ENCODE measurements at regions not wholly inside any gene's neighbourhood (a gene's known extent, or its start where the extent isn't known, plus 50 kb on each side); places are given as distances from the start of the nearest gene placed in this dataset.
"Not testable (repeated sequence)": the region's sequence is repeated elsewhere in the genome, so short reads cannot be mapped to it uniquely, and the experiment has no call there.

DNA sequence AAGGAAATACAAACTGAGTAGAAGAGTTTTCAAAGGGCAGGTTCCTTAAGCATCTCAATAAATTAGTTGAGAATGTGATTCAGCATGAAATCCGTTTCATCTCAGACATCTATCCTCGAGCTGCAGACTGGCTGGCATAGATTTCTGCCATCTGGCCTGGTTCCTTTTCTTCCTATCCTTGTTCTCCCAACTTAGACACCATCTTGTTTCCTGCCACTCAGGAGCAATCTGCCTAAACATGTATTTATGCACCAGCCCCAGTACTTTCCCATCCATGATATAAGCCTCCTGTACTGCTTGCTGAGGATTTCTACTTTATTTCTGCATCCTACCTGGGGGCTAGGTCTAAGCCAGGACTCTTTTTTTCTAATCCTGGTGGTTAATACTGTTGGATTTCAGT lies 359.1 kb upstream of the C11orf87 start:
- DNase-seq: no peak
- Histone ChIP-seq H4K8ac (ENCODE audit: low read depth, low read length) (no peak overlapping the region), H3K18ac (ENCODE audit: low read length) (no peak overlapping the region), H3K9ac (ENCODE audit: low read length) (no peak overlapping the region), H3K4me3 (ENCODE audit: low read depth, low read length) (no peak overlapping the region), H3K4me1 (ENCODE audit: control insufficient read depth in 1 of 2, insufficient read depth in 2 of 2, low read length in 2 of 2) (no peaks in the 10 kb centered on the region), H3K79me1 (ENCODE audit: low read length) (no peaks in the 10 kb centered on the region), H3K79me2 (ENCODE audit: control insufficient read depth, insufficient read depth, low read length, poor library complexity) (no peaks in the 10 kb centered on the region), H2BK5ac (ENCODE audit: low read depth, low read length, poor library complexity) (no peak overlapping the region), H3K27ac (ENCODE audit: low read depth, low read length) (no peak overlapping the region), H2AK5ac (ENCODE audit: low read length) (no peak overlapping the region), H3K14ac (ENCODE audit: low read length) (no peak overlapping the region), H3K9me3 (ENCODE audit: insufficient read depth, low read depth, low read length) (peaks cover 2% of the 10 kb centered on the region), H2BK120ac (ENCODE audit: insufficient read depth, low read length, poor library complexity) (no peak overlapping the region), H2BK12ac (ENCODE audit: low read length) (no peak overlapping the region), H3K36me3 (ENCODE audit: control insufficient read depth in 1 of 2, insufficient read depth in 2 of 2, low read length in 2 of 2) (no peaks in the 10 kb centered on the region), H3K4ac (ENCODE audit: low read depth, low read length) (no peak overlapping the region), H4K12ac (ENCODE audit: low read depth, low read length) (no peak overlapping the region), H4K91ac (ENCODE audit: low read depth, low read length) (no peak overlapping the region), H3K23ac (ENCODE audit: low read length) (no peak overlapping the region), H3K27me3 (ENCODE audit: insufficient read depth, low read length) (no peaks in the 10 kb centered on the region), H3K4me2 (ENCODE audit: low read length) (no peak overlapping the region), H2AFZ (ENCODE audit: insufficient read depth, low read length, poor library complexity) (no peak overlapping the region)
- no CpG with 5 or more reads among the region's 2 CpGs for WGBS (ENCODE audit: extremely low coverage, insufficient coverage, insufficient read length)

DNA sequence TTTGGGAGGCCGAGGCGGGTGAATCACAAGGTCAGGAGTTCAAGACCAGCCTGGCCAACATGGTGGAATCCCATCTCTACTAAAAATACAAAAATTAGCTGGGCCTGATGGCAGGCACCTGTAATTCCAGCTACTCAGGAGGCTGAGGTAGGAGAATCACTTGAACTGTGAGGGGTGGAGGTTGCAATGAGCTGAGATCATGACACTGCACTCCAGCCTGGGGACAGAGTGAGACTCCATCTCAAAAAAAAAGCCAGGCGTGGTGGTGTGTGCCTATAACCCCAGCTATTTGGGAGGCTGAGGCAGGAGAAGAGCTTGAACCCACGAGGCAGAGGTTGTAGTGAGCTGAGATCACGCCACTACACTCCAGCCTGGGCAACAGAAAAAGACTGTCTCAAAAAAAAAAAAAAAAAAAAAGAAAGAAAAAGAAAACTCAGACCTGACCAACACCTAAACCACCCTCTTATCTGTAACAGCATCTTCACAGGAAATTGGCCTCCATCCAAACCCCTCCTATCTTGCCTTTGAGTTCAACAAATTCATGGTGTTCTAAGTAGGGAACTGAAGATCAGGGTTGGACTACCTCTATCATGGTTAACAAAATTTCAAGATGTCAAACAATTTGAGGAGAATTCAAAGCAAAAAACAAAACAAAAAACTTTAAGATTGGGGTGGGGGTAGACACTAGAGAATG lies 357.2 kb upstream of the C11orf87 start:
- not testable (repeated sequence) for H3K9ac ChIP-seq (ENCODE audit: low read length); H2BK120ac ChIP-seq (ENCODE audit: insufficient read depth, low read length, poor library complexity); H3K4ac ChIP-seq (ENCODE audit: low read depth, low read length); H3K4me2 ChIP-seq (ENCODE audit: low read length); H3K79me1 ChIP-seq (ENCODE audit: low read length); DNase-seq; H2BK12ac ChIP-seq (ENCODE audit: low read length); H4K8ac ChIP-seq (ENCODE audit: low read depth, low read length); H2BK5ac ChIP-seq (ENCODE audit: low read depth, low read length, poor library complexity); H3K18ac ChIP-seq (ENCODE audit: low read length); H3K9me3 ChIP-seq (ENCODE audit: insufficient read depth, low read depth, low read length); H4K91ac ChIP-seq (ENCODE audit: low read depth, low read length); H3K36me3 ChIP-seq (ENCODE audit: control insufficient read depth in 1 of 2, insufficient read depth in 2 of 2, low read length in 2 of 2); H3K27ac ChIP-seq (ENCODE audit: low read depth, low read length); H2AK5ac ChIP-seq (ENCODE audit: low read length); H3K14ac ChIP-seq (ENCODE audit: low read length); H4K12ac ChIP-seq (ENCODE audit: low read depth, low read length); H2AFZ ChIP-seq (ENCODE audit: insufficient read depth, low read length, poor library complexity); H3K4me3 ChIP-seq (ENCODE audit: low read depth, low read length); H3K79me2 ChIP-seq (ENCODE audit: control insufficient read depth, insufficient read depth, low read length, poor library complexity); H3K4me1 ChIP-seq (ENCODE audit: control insufficient read depth in 1 of 2, insufficient read depth in 2 of 2, low read length in 2 of 2); H3K23ac ChIP-seq (ENCODE audit: low read length); H3K27me3 ChIP-seq (ENCODE audit: insufficient read depth, low read length)
- no CpG with 5 or more reads among the region's 5 CpGs for WGBS (ENCODE audit: extremely low coverage, insufficient coverage, insufficient read length)

DNA sequence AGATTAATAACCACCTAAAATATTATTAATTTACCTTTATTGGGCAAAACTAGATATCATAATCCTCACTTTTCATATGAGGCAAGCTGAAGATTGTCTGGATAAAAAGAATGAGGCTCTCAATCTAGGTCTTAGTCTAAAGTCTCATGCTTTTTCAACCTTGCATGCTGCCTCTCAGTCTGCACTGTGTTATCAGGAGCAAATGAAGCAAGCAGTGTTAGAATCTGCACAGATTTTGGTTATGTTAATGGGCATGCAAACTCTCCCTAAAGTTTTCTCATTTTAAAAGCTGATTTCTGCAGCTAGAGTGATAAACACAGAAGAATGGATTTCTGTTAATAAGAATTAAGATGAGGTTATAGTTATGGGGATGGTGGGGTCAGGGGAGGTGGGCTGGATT lies 350.7 kb upstream of the C11orf87 start:
- no peak overlapping the region for H2AFZ ChIP-seq (ENCODE audit: insufficient read depth, low read length, poor library complexity)
- no peak for DNase-seq
- no peak overlapping the region for H2AK5ac ChIP-seq (ENCODE audit: low read length)
- H3K4me1 ChIP-seq (ENCODE audit: control insufficient read depth in 1 of 2, insufficient read depth in 2 of 2, low read length in 2 of 2): no peaks in the 10 kb centered on the region
- no peak overlapping the region for H4K12ac ChIP-seq (ENCODE audit: low read depth, low read length)
- no peak overlapping the region for H3K14ac ChIP-seq (ENCODE audit: low read length)
- no peak overlapping the region for H4K91ac ChIP-seq (ENCODE audit: low read depth, low read length)
- H3K27ac ChIP-seq (ENCODE audit: low read depth, low read length): no peak overlapping the region
- H3K79me2 ChIP-seq (ENCODE audit: control insufficient read depth, insufficient read depth, low read length, poor library complexity): no peaks in the 10 kb centered on the region
- H2BK5ac ChIP-seq (ENCODE audit: low read depth, low read length, poor library complexity): no peak overlapping the region
- peaks cover 3% of the 10 kb centered on the region for H3K9me3 ChIP-seq (ENCODE audit: insufficient read depth, low read depth, low read length)
- H3K18ac ChIP-seq (ENCODE audit: low read length): no peak overlapping the region
- no peak overlapping the region for H3K4ac ChIP-seq (ENCODE audit: low read depth, low read length)
- no peaks in the 10 kb centered on the region for H3K79me1 ChIP-seq (ENCODE audit: low read length)
- no peak overlapping the region for H3K4me3 ChIP-seq (ENCODE audit: low read depth, low read length)
- no peak overlapping the region for H2BK12ac ChIP-seq (ENCODE audit: low read length)
- H3K36me3 ChIP-seq (ENCODE audit: control insufficient read depth in 1 of 2, insufficient read depth in 2 of 2, low read length in 2 of 2): no peaks in the 10 kb centered on the region
- no peak overlapping the region for H3K23ac ChIP-seq (ENCODE audit: low read length)
- no peaks in the 10 kb centered on the region for H3K27me3 ChIP-seq (ENCODE audit: insufficient read depth, low read length)
- H3K4me2 ChIP-seq (ENCODE audit: low read length): no peak overlapping the region
- H2BK120ac ChIP-seq (ENCODE audit: insufficient read depth, low read length, poor library complexity): no peak overlapping the region
- H3K9ac ChIP-seq (ENCODE audit: low read length): no peak overlapping the region
- H4K8ac ChIP-seq (ENCODE audit: low read depth, low read length): no peak overlapping the region

DNA sequence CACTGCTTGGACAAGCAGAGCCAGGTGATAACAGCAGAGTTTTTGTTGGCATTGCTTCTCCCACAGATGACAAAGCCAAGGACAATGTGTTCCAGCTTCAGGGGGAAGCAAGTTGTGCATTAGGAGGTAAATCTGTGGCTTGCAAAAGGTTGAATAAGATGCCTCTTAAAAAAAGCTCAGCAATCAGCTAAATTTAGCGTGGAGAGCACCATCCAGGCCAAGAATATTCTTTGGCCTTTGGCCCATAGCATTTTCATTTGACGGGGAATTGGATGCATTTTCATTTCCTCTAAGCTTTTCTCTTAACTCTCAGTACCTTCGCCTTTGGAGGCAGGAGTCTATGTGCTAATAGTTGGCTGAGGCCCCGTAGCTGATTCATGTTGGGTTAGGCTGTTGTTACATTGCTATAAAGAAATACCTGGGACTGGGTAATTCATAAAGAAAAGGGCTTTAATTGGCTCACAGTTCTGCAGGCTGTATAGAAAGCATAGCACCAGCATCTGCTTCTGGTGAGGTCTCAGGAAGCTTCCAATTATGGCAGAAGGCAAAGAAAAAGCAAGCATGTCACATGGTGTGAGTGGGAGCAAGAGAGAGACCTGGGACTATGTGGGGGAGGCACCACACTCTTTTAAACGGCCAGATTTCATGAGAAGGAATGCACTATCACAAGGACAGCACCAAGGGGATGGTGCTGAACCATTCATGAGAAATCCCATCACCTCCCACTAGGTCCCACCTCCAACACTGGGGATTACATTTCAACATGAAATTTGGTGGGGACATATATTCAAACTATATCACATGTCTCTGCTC lies 350.1 kb upstream of the C11orf87 start:
- Histone ChIP-seq H3K14ac (ENCODE audit: low read length) (no peak overlapping the region), H4K91ac (ENCODE audit: low read depth, low read length) (no peak overlapping the region), H4K8ac (ENCODE audit: low read depth, low read length) (no peak overlapping the region), H3K23ac (ENCODE audit: low read length) (no peak overlapping the region), H2AFZ (ENCODE audit: insufficient read depth, low read length, poor library complexity) (no peak overlapping the region), H3K18ac (ENCODE audit: low read length) (no peak overlapping the region), H3K4me2 (ENCODE audit: low read length) (no peak overlapping the region), H3K79me2 (ENCODE audit: control insufficient read depth, insufficient read depth, low read length, poor library complexity) (no peaks in the 10 kb centered on the region), H2BK5ac (ENCODE audit: low read depth, low read length, poor library complexity) (no peak overlapping the region), H3K4me1 (ENCODE audit: control insufficient read depth in 1 of 2, insufficient read depth in 2 of 2, low read length in 2 of 2) (no peaks in the 10 kb centered on the region), H2BK120ac (ENCODE audit: insufficient read depth, low read length, poor library complexity) (no peak overlapping the region), H2BK12ac (ENCODE audit: low read length) (no peak overlapping the region), H3K27me3 (ENCODE audit: insufficient read depth, low read length) (no peaks in the 10 kb centered on the region), H2AK5ac (ENCODE audit: low read length) (no peak overlapping the region), H3K36me3 (ENCODE audit: control insufficient read depth in 1 of 2, insufficient read depth in 2 of 2, low read length in 2 of 2) (no peaks in the 10 kb centered on the region), H3K9me3 (ENCODE audit: insufficient read depth, low read depth, low read length) (peaks cover 3% of the 10 kb centered on the region), H3K9ac (ENCODE audit: low read length) (no peak overlapping the region), H3K27ac (ENCODE audit: low read depth, low read length) (no peak overlapping the region), H4K12ac (ENCODE audit: low read depth, low read length) (no peak overlapping the region), H3K4ac (ENCODE audit: low read depth, low read length) (no peak overlapping the region), H3K79me1 (ENCODE audit: low read length) (no peaks in the 10 kb centered on the region), H3K4me3 (ENCODE audit: low read depth, low read length) (no peak overlapping the region)
- WGBS (ENCODE audit: extremely low coverage, insufficient coverage, insufficient read length): no CpG with 5 or more reads among the region's 5 CpGs
- DNase-seq: no peak

Measured in trophoblast cell (in vitro differentiated cells and primary cell).